Fibroblast of lung (primary cell): ENCODE measurements at regions not wholly inside any gene's neighbourhood (a gene's known extent, or its start where the extent isn't known, plus 50 kb on each side); places are given as distances from the start of the nearest gene placed in this dataset.

Experiments
- DNase-seq, 2 donors: peaks; one replicate each; pipeline versions ENCODE4 v3.0.0 to v3.0.0-alpha.2; 2010; ENCODE audit warnings: low read depth in 2 of 2
- H2AFZ ChIP-seq: 2 replicates; pipeline ENCODE4 v1.5.1; 2012; ENCODE audit warnings: low read length, control low read depth, inconsistent platforms
- H3K27ac ChIP-seq: 2 replicates; pipeline ENCODE4 v1.5.1; 2011; ENCODE audit warnings: low read length, control low read depth; ENCODE audit not compliant: insufficient read depth
- H3K27me3 ChIP-seq: 2 replicates; pipeline ENCODE4 v1.5.1; 2011; ENCODE audit warnings: mild to moderate bottlenecking, low read length; ENCODE audit not compliant: control insufficient read depth, insufficient read depth
- H3K36me3 ChIP-seq: 2 replicates; pipeline ENCODE4 v1.5.1; 2011; ENCODE audit warnings: low read length; ENCODE audit not compliant: control insufficient read depth, insufficient read depth
- H3K4me1 ChIP-seq: 2 replicates; pipeline ENCODE4 v1.5.1; 2011; ENCODE audit warnings: low read length; ENCODE audit not compliant: control insufficient read depth, insufficient read depth; ENCODE audit errors: extremely low read depth
- H3K4me2 ChIP-seq: 2 replicates; pipeline ENCODE4 v1.5.1; 2011; ENCODE audit warnings: low read length, control low read depth; ENCODE audit not compliant: insufficient read depth; ENCODE audit errors: extremely low read depth
- H3K4me3 ChIP-seq, 4 experiments: fragments of 200-600 bp in 1 of 4; sonication (generic) in 1 of 4; replicated peaks in 1 of 4; 2 replicates each; pipeline ENCODE4 v1.5.1; 2011 to 2016; ENCODE audit warnings: low read length in 4 of 4, low read depth in 3 of 4, mild to moderate bottlenecking in 3 of 4, control low read depth in 2 of 4, inconsistent platforms in 1 of 4, mixed read lengths in 1 of 4; ENCODE audit not compliant: insufficient read depth in 1 of 4; ENCODE audit errors: control extremely low read depth in 1 of 4
- H3K79me2 ChIP-seq: 2 replicates; pipeline ENCODE4 v1.5.1; 2012; ENCODE audit warnings: mild to moderate bottlenecking, low read length, inconsistent platforms; ENCODE audit not compliant: control insufficient read depth, insufficient read depth
- H3K9ac ChIP-seq: 2 replicates; pipeline ENCODE4 v1.5.1; 2011; ENCODE audit warnings: mild to moderate bottlenecking, low read length, control low read depth; ENCODE audit not compliant: insufficient read depth
- H3K9me3 ChIP-seq: 2 replicates; pipeline ENCODE4 v1.5.1; 2012; ENCODE audit warnings: low read depth, low read length; ENCODE audit not compliant: control insufficient read depth, insufficient read depth
- H4K20me1 ChIP-seq: 2 replicates; pipeline ENCODE4 v1.5.1; 2011; ENCODE audit warnings: low read length; ENCODE audit not compliant: control insufficient read depth, insufficient read depth; ENCODE audit errors: extremely low read depth
- CTCF ChIP-seq, 2 donors: IDR thresholded peaks in 1 of 2; conservative IDR thresholded peaks in 1 of 2; 1 replicate in 1 of 2; 2 replicates in 1 of 2; pipeline ENCODE4 v1.5.1; 2011 to 2012; ENCODE audit warnings: low read length in 2 of 2, control low read depth in 1 of 2, inconsistent platforms in 1 of 2, low read depth in 1 of 2, mild to moderate bottlenecking in 1 of 2
- EZH2 ChIP-seq: IDR thresholded peaks from 2 replicates; pipeline ENCODE4 v1.5.1; 2012; ENCODE audit warnings: low read length, control low read depth, mild to moderate bottlenecking; ENCODE audit errors: missing control alignments

- no peaks in the 10 kb centered on the region for H3K9me3 ChIP-seq
- TF ChIP-seq EZH2 (no peak), CTCF (conservative IDR thresholded peaks at IDR 0.05 in 1 of 2, IDR thresholded peaks at IDR 0.05 in 1 of 2; ENCODE audit: low read depth in 1 of 2, low read length in 2 of 2) (no peak)
- H4K20me1 ChIP-seq = no peaks in the 10 kb centered on the region
- no peak for DNase-seq
- no peak overlapping the region for H3K4me3 ChIP-seq
- H2AFZ ChIP-seq = no peak overlapping the region
- H3K9ac ChIP-seq = no peak overlapping the region
- H3K36me3 ChIP-seq = no peaks in the 10 kb centered on the region
- no peaks in the 10 kb centered on the region for H3K27me3 ChIP-seq
- no peak overlapping the region for H3K4me2 ChIP-seq
- H3K4me1 ChIP-seq = peaks cover 2% of the 10 kb centered on the region
- no peak overlapping the region for H3K27ac ChIP-seq
- no peaks in the 10 kb centered on the region for H3K79me2 ChIP-seq
Measured at GRCh38 chr7:84261509-84261908, 66.9 kb upstream of the SEMA3A start.

- Histone ChIP-seq H3K79me2 (no peaks in the 10 kb centered on the region), H3K27me3 (no peaks in the 10 kb centered on the region), H3K27ac (no peak overlapping the region), H3K36me3 (no peaks in the 10 kb centered on the region), H3K9ac (no peak overlapping the region), H3K9me3 (no peaks in the 10 kb centered on the region), H2AFZ (no peak overlapping the region), H4K20me1 (no peaks in the 10 kb centered on the region), H3K4me2 (no peak overlapping the region), H3K4me3 (no peak overlapping the region), H3K4me1 (no peaks in the 10 kb centered on the region)
- peak in 1 of 2 donors; percentile 88 for DNase-seq
- TF ChIP-seq EZH2 = no peak
- TF ChIP-seq CTCF (conservative IDR thresholded peaks at IDR 0.05 in 1 of 2, IDR thresholded peaks at IDR 0.05 in 1 of 2; ENCODE audit: low read depth in 1 of 2, low read length in 2 of 2) = no peak
Measured at GRCh38 chr7:84258628-84259027, 64.0 kb upstream of the SEMA3A start.

DNA sequence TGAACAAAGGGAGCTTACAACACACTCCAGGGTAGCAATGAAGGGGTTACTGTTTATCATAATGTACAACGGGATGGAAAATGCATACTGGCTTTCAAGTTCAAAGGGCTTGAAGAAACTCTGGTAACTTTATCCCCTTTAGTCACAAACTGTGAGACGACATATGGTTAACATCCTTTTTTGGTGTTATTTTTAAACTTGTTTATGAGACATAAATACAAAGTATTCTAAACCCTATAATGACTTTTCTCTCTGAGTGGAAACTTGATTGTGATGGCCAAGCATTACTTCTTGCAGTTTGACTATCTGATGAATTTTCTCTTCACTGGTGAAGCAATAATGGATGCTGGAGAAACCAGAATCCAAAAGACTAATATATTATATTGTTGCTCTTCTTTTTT, 62.0 kb upstream of the SEMA3A start:
- peak in 1 of 2 donors; percentile 60 for DNase-seq
- Histone ChIP-seq H3K4me3 (no peak overlapping the region), H3K27me3 (no peaks in the 10 kb centered on the region), H3K4me2 (no peak overlapping the region), H3K4me1 (no peaks in the 10 kb centered on the region), H3K79me2 (no peaks in the 10 kb centered on the region), H3K36me3 (no peaks in the 10 kb centered on the region), H3K9ac (no peak overlapping the region), H4K20me1 (no peaks in the 10 kb centered on the region), H3K27ac (no peak overlapping the region), H3K9me3 (no peaks in the 10 kb centered on the region), H2AFZ (peak overlapping the region; percentile 34)
- TF ChIP-seq CTCF (conservative IDR thresholded peaks at IDR 0.05 in 1 of 2, IDR thresholded peaks at IDR 0.05 in 1 of 2; ENCODE audit: low read depth in 1 of 2, low read length in 2 of 2) = no peak
- no peak for TF ChIP-seq EZH2
